HEK293T (cell line): ENCODE measurements at regions not wholly inside any gene's neighbourhood (a gene's known extent, or its start where the extent isn't known, plus 50 kb on each side); places are given as distances from the start of the nearest gene placed in this dataset.

Experiments
- CTCF ChIA-PET: fragments of 350-600 bp; formaldehyde crosslinking; extraction: SDS; loops from one replicate; lab custom pipeline; 2021; ENCODE audit warnings: antibody characterized with exemption, inconsistent platforms; lab: Yijun Ruan, JAX
- POLR2A ChIA-PET: fragments of 350-600 bp; formaldehyde crosslinking; extraction: SDS; loops from one replicate; lab custom pipeline; 2020; ENCODE audit warnings: antibody characterized with exemption, inconsistent platforms; lab: Yijun Ruan, JAX
- DNase-seq: peaks from one replicate; pipeline ENCODE4 v3.0.0; 2012; ENCODE audit warnings: mixed read lengths; ENCODE audit errors: extremely low spot score
- ARNT ChIP-seq: fragments of 450-650 bp; IDR thresholded peaks from 2 replicates; pipeline ENCODE4 v1.6.1; 2017; ENCODE audit warnings: mild to moderate bottlenecking
- BHLHE40 ChIP-seq: fragments of 450-650 bp; IDR thresholded peaks from 2 replicates; pipeline ENCODE4 v1.6.1; 2016; ENCODE audit warnings: mild to moderate bottlenecking, moderate library complexity, borderline replicate concordance
- CTBP1 ChIP-seq: fragments of 450-650 bp; IDR thresholded peaks from 2 replicates; pipeline ENCODE4 v1.6.1; 2016; ENCODE audit warnings: borderline replicate concordance
- ELF4 ChIP-seq: fragments of 450-650 bp; IDR thresholded peaks from 2 replicates; pipeline ENCODE4 v1.6.1; 2017; ENCODE audit warnings: antibody characterized with exemption
- FOXA1 ChIP-seq: fragments of 450-650 bp; IDR thresholded peaks from 2 replicates; pipeline ENCODE4 v1.6.1; 2016; ENCODE audit warnings: mild to moderate bottlenecking
- FOXK2 ChIP-seq: fragments of 450-650 bp; IDR thresholded peaks from 2 replicates; pipeline ENCODE4 v1.6.1; 2016; ENCODE audit warnings: mild to moderate bottlenecking
- FOXM1 ChIP-seq: fragments of 450-650 bp; IDR thresholded peaks from 2 replicates; pipeline ENCODE4 v1.6.1; 2017; ENCODE audit warnings: mild to moderate bottlenecking, borderline replicate concordance
- HDGF ChIP-seq: fragments of 450-650 bp; IDR thresholded peaks from 2 replicates; pipeline ENCODE4 v1.6.1; 2017; ENCODE audit warnings: antibody characterized with exemption, borderline replicate concordance
- L3MBTL2 ChIP-seq: fragments of 450-650 bp; conservative IDR thresholded peaks from 2 replicates; pipeline ENCODE4 v1.6.1; 2016; ENCODE audit warnings: mild to moderate bottlenecking
- LEF1 ChIP-seq: fragments of 450-650 bp; IDR thresholded peaks from 2 replicates; pipeline ENCODE4 v1.6.1; 2017; ENCODE audit warnings: mild to moderate bottlenecking, borderline replicate concordance
- NFRKB ChIP-seq: fragments of 450-650 bp; IDR thresholded peaks from 2 replicates; pipeline ENCODE4 v1.6.1; 2016; ENCODE audit warnings: mild to moderate bottlenecking, moderate library complexity
- PKNOX1 ChIP-seq: fragments of 450-650 bp; IDR thresholded peaks from 2 replicates; pipeline ENCODE4 v1.6.1; 2016
- SP1 ChIP-seq: fragments of 450-650 bp; IDR thresholded peaks from 2 replicates; pipeline ENCODE4 v1.6.1; 2017
- SUZ12 ChIP-seq: fragments of 450-650 bp; IDR thresholded peaks from 2 replicates; pipeline ENCODE4 v1.6.1; 2016; ENCODE audit warnings: mild to moderate bottlenecking
- TARDBP ChIP-seq: fragments of 450-650 bp; IDR thresholded peaks from 2 replicates; pipeline ENCODE4 v1.6.1; 2016
- ZNF384 ChIP-seq: fragments of 450-650 bp; IDR thresholded peaks from 2 replicates; pipeline ENCODE4 v1.6.1; 2016

- TF ChIP-seq FOXA1, result no peak
- no peak for TF ChIP-seq LEF1
- no peak for TF ChIP-seq FOXM1
- TF ChIP-seq CTBP1, result no peak
- no peak for TF ChIP-seq PKNOX1
- TF ChIP-seq FOXK2, result no peak
- TF ChIP-seq ZNF384, result no peak
- TF ChIP-seq SP1, result no peak
- TF ChIP-seq ELF4, result no peak
- no peak for TF ChIP-seq HDGF
- TF ChIP-seq NFRKB, result no peak
- TF ChIP-seq L3MBTL2, result no peak
- TF ChIP-seq SUZ12, result no peak
- TF ChIP-seq BHLHE40, result no peak
- CTCF ChIA-PET, result no interaction called here
- POLR2A ChIA-PET, result no interaction called here
- no peak for DNase-seq
Observed at GRCh38 chr21:38984982-38985567, 179.3 kb downstream of the ETS2 start.

- ChIA-PET POLR2A (no interaction called here), CTCF (no interaction called here)
- DNase-seq, result no peak
- no peak for TF ChIP-seq SUZ12
- no peak for TF ChIP-seq HDGF
- no peak for TF ChIP-seq ARNT
Observed at GRCh38 chr21:38984568-38984967, 178.8 kb downstream of the ETS2 start.

GRCh38 chr21:38983560-38983959 lies 177.8 kb downstream of the ETS2 start:
- no peak for DNase-seq
- CTCF ChIA-PET, result interaction anchor here (0.6 kb wide), 1 partner anchor 16 kb away, joined by 3 read pairs; no protein-coding TSS in a partner anchor
- POLR2A ChIA-PET, result no interaction called here
- TF ChIP-seq PKNOX1, result no peak
- no peak for TF ChIP-seq SP1
- no peak for TF ChIP-seq L3MBTL2
- no peak for TF ChIP-seq SUZ12
- no peak for TF ChIP-seq ZNF384

GRCh38 chr21:38982804-38983203 lies 177.1 kb downstream of the ETS2 start:
- DNase-seq, result no peak
- ChIA-PET POLR2A (no interaction called here), CTCF (no interaction called here)
- TF ChIP-seq TARDBP (no peak), ELF4 (no peak), FOXK2 (no peak), LEF1 (no peak), SP1 (no peak), FOXM1 (no peak), FOXA1 (no peak), CTBP1 (no peak), L3MBTL2 (no peak)

GRCh38 chr21:38982096-38982495 lies 176.4 kb downstream of the ETS2 start:
- CTCF ChIA-PET, result no interaction called here
- TF ChIP-seq NFRKB (no peak), TARDBP (no peak), SUZ12 (no peak), ELF4 (no peak), BHLHE40 (no peak), PKNOX1 (no peak), CTBP1 (no peak), ARNT (no peak), LEF1 (no peak), FOXK2 (no peak)
- POLR2A ChIA-PET, result no interaction called here
- DNase-seq, result no peak

- POLR2A ChIA-PET, result no interaction called here
- TF ChIP-seq NFRKB (no peak), CTBP1 (no peak), HDGF (no peak), FOXK2 (no peak), ARNT (no peak), L3MBTL2 (no peak), SUZ12 (no peak), SP1 (no peak), ELF4 (no peak), BHLHE40 (no peak), FOXA1 (no peak), PKNOX1 (no peak), ZNF384 (no peak), FOXM1 (no peak), TARDBP (no peak), LEF1 (no peak)
- CTCF ChIA-PET, result no interaction called here
- DNase-seq, result no peak
Observed at GRCh38 chr21:38980416-38981313, 174.9 kb downstream of the ETS2 start.
